ENCODE measurements at regions not wholly inside any gene's neighbourhood (a gene's known extent, or its start where the extent isn't known, plus 50 kb on each side); places are given as distances from the start of the nearest gene placed in this dataset.
"Not testable (repeated sequence)": the region's sequence is repeated elsewhere in the genome, so short reads cannot be mapped to it uniquely, and the experiment has no call there.

DNA sequence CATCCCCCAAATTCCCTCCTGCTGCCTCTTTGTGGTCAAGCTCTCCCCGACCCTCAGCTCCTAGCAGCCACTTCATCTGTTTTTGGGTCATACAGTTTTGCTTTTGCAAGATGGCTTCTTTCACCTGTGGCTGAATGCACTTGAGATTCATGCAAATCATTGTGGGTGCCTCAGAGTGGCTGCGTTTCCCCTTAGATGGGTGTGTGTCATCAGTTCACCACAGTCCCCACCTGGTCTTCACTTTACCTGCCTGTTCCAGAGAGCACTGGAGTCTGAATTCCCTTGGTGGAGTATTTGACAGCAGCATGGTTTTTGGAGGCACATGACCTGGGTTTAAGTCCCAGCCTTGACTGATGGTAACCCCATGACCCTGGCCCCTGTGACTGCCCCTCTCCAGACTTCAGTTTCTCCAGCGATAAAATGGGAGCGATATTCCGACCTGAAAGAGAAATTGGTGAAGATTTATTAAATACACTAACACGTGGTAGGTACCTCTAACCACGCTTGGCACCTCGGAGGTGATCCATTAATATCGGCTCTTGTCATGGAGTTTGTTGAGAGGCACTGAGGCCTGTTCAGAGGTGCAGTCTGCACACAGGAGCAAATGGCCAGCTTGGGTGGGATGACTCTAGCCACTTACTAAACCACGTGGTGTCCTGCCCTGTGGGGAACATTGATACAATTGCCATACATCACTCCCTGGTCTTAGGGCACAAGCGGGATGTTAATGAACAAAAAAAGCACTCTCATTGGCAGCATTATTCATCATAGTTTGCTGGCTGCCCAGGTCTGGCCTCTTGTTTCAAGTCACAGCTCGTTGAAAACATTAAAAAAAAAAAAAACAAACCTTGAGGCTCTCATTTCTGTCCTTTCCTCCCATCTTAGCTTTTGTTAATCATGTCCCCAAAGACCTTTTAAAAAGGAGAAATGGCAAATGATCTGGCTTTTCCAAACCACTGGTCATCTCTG is 167.2 kb upstream of the KCNG1 start:
- peak; percentile 15 for DNase-seq (ENCODE audit: low spot score)

DNA sequence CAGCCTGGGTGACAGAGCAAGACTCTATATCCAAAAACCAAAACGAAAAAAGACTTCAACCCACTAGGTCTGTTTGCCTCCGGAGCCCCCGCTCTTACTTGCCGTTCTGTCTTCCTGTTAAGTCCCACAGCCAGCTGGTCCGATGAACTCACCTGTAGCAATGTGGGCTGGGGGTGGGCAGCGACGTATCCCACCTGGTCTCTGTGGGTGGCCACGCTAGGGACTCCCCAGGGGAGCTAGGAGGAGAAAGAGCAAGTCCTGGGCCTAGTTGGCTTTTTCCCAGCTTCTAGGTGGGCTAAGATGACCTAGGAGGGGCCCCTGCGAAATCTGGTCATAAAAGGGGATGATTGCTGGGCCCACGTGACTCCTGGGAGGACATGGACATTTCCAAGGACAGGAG is 166.0 kb upstream of the KCNG1 start:
- DNase-seq (ENCODE audit: low spot score) = no peak

DNA sequence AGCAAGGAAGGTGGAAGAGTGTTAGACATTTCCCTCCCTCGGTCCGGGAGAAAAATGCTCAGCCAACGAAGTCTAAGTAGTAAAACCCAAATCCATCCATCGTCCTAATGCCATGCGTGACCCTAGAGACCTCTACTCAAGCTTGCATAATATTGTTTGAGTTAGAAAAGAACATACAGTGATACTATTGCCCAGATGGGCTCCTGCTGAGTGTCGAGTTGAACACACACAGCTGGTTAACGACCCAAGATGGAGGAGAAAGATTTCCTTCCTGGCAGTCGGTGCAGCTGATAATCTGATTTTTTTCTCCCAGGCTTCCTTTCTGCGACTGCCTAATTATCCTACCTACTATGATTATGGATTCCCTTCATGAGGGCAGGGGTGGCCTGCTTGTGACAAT is 164.4 kb upstream of the KCNG1 start:
- DNase-seq (ENCODE audit: low spot score) = peak; percentile 36

DNA sequence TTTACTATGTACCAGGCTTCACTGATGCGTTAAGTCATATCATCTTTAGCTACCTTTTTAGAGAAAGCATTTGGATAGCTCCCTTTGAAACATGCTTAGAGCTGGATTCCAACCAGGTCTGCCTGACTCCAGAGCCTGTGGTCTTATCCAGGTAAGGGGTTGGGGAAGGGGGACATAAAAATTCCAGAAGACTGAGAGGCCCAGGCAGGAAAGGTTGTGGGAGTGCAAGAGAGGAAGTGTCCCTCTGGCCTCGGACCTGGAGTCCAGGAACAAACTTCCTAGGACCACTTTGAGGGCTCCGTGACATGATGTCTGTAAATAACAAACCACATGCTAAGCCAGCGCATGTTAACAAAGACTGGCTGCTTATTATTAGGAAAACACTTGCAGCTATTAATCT is 163.0 kb upstream of the KCNG1 start:
- no peak for DNase-seq (ENCODE audit: low spot score)

DNA sequence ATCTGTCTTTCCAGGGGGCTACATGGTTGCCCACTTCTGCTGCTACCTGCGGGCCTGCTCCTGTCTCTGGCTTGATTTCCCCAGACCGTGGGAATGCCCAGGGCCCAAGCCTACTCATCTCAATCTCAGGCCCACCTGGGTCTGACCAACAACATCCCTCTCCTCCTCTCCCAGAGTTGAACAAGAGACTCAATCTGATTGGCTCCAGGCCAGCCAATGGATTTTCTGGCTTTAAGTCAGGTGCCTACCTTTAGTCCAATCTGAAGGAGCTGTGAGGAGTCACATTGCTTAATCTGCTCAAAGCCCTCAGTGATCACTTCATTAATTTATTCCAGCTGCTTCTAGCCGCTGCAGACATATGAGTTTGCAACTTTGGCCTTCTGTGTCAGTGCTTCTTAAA is 162.4 kb upstream of the KCNG1 start:
- no peak for DNase-seq (ENCODE audit: low spot score)

DNA sequence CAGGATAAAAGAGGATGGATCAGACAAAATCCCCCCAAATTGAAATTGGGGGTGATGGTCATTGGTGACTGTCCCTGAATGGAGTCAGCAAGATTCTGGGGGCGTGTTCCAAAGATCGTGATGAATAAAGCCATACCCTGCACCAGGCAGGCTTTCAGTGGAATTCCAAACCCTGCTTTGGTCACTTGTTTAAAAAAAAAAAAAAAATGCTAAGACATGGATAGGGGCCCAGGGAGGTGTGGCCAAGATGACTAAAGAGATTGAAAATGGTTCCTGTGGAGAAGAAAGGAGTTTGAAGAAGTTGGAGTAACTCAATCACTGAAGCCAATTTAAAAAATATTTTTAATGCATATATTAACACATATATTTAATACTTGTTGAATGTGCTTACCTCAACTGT is 161.4 kb upstream of the KCNG1 start:
- DNase-seq (ENCODE audit: low spot score) = no peak

DNA sequence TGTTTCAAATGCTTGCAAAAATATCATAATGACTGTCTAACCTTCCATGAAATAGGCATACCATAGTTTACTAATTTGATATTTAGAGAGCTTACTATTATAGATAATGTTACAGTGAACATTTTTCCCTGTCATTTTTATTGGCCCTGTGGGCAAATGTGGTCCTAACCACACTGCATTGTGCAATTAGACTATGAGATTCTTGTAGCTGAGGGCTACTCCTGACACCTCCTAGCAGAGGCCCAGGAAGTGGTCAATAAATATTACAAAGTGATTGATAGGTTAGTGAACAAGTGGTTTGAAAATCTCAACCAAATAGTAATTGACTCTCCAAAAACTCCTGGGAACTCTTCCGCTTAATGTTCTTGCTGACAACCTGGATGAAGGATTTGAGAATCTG is 160.5 kb upstream of the KCNG1 start:
- DNase-seq (ENCODE audit: low spot score) = no peak

DNA sequence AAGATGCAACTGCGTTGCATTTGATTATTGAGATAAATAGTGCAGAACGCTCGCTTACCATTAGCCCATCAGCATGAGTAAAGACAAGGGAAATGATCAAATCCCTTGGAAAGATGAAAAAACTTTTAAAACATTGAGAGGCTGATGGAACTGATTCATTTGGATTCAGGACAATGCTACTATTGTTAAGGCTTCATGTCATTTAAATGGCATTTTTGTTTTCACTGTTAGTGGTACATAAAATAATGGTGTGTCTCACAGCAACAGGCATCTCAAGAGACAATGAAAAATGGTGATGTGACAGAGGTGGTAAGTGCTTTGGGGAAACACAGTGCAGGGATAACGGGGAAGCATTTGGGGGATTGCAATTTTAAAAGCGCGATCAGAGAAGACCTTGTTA is 159.7 kb upstream of the KCNG1 start:
- no peak for DNase-seq (ENCODE audit: low spot score)

DNA sequence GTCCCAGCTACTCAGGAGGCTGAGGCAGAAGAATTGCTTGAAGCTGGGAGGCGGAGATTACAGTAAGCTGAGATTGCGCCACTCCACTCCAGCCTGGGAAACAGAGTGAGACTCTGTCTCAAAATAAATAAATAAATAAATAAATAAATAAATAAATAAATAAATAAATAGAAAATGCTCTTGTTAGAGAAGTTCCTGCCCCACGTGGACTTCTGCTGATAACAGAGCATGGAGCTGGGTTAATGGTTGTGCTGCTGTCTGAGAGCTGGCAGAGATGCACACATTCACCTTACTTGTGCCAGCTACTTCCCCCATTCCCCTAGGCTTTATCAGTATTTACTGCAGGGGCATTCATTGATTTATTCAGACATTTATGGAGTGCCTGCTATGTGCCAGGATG is 155.2 kb upstream of the KCNG1 start:
- no peak for DNase-seq (ENCODE audit: low spot score)

DNA sequence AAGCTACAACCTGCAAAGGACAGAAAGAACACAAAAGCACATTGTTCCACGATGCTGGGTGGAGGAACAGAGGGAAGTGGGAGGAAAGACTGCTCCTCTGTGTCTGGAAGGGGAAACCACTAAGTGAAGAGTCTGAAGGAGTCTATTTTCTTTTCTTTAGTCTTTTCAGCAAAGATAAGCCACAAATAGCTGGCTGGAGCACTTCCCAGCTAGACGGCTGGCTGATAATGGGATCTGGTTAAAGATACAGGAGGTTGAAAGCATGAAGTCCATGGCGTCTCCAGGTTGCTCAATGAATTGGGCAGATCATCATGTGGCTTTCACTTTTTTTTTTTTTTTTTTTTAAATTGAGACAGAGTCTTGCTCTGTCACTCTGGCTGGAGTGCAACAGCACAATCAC is 154.0 kb upstream of the KCNG1 start:
- peak; percentile 78 for DNase-seq (ENCODE audit: low spot score)

DNA sequence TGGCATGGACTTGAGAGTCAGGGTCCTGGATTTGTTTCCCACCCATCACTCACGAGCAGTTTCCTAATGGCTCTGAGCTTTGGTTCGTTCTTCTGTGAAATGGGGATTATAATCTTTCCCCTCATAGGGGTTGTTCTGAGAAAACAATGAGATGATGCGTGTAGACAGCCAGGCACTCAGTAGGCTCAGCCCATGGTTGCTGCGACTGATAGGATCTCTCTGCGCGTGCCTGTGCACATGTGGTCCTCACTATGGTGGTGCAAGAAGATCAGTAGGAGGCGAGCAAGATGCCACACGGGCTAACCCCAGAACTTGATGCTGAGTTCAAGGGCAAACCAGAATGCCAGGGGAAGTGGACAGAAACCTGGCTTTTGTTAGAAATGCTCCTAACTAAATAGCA is 153.5 kb upstream of the KCNG1 start:
- no peak for DNase-seq (ENCODE audit: low spot score)

DNA sequence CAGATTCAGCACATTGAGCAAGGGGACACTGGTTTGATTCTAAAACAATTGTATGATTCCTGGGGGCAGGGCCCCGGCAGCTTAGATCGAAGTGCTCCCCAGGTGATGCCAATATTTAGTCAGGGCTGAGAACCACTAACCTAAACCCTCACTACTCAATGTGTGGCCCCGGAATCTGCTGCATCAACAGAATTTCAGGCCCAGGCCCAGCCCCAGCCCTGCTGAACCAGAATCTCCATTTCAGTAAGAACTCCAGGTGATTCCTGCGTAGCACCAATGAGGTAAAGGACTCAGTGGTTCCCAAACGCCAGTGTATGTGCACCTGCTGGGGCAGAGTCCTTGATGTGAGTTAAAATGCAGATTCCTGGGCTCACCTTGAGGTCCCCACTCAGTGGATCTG is 152.8 kb upstream of the KCNG1 start:
- DNase-seq (ENCODE audit: low spot score) = no peak

DNA sequence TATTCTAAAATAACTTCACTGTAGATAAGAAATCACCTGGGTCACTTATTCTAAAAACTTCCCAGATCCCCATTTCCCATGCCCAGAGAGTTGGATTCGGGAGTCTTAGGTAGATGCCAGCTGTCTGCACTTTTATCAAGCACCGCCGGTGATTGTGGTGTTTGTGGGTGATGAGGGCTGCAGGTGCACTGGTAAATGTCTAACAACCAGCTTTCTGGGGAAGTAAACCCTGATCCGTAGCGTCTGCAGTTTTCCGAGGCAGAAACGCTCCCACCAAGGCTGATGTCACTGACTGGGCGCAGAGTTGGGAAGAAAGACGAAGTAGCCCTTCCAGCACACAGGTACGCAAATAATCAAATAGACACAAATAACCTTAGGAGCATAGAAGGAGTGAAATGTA is 152.2 kb upstream of the KCNG1 start:
- DNase-seq (ENCODE audit: low spot score) = no peak

DNA sequence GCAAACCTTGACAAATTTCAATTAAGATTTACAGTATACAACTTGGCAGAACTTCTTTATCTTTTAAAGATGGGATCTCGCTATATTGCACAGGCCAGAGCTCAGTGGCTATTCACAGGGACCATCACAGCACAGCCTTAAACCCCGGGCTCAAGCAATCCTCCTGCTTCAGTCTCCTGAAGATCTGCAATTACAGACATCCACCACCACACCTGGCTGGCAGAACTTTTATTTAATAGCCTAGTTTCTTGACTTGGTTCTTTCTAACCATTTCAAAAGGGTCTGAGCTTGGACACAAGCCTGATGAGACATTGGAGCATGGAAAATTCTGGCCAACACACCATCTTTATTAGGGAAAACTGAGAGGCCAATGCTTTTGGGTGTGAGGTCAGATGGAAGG is 151.6 kb upstream of the KCNG1 start:
- no peak for DNase-seq (ENCODE audit: low spot score)

DNA sequence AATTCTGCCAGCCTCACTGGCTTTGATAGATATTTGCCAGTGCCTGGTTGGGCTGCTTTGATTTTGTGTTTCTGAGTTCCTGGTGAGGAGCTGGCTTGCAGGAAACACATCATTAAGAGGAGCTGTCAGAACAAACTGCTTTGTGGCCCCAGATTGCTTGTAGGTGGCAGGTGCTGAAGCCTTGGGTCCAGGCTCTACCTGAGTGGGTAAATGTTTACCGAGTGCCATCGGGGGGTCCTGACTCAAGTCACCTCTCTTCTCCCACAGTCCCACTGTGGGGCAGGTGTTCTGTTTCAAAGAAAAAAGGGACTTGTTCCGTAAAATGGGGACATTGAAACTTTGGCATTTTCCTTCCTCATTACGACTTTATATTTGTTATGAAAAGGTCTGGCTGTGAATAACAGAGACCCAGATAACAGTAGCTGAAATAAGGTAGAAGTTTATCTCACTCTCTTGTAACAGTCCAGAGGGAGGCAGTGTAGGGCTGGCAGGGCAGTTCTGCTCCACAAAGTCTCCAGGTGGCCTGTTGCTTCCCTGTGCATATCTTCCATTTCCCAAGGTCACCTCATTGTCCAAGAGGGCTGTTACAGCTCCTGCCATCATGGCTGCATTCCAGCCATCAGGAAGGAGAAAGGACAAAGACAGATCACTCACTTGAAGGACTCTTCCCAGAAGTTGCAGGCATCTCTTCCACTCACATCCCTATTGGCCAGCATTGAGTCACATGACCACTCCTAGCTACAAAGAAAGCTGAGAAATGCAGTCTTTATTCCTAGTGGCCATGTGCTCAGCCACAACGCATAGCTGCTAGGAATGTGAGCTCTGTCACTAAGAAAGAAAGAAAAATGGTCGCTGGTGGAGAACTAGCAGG is 149.9 kb upstream of the KCNG1 start:
- DNase-seq (ENCODE audit: low spot score) = no peak

DNA sequence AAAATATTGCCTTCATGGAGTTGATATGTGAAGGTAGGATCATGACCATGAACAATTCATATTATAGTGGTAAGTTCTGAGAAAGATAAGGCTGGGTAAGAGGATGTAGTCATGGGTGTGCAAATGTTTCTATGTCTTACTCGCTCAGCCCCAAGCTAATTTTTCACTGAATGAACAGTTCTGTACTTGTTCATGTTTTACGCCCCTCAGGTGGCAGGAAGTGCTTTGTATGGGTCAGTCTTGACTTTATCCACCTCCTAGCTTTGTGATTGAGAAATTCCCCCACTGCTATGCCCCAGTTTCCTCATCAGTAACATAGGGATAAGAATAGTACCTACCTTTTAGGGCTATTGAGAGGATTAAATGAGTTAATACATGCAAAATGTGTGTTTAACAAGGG is 148.2 kb upstream of the KCNG1 start:
- DNase-seq (ENCODE audit: low spot score) = no peak

DNA sequence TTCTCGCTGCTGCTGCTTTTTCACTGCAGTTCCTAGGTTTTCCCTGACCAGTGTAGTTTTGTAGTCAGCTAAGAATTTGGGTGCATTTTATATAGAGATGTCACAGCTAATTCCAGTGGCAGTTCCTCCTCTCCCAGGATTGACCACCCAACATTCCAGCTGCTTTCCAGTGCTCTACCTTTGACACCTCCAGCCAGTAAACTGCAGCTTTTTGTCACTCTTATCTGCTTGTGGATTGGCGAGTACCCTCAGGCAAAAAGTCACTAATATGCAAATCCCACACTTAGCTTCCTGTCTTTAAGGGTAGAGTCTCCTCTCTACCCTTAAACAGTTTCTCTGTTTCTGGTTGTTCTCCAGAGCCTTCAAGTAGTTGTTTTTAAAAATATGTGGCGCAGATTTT is 146.9 kb upstream of the KCNG1 start:
- DNase-seq (ENCODE audit: low spot score) = no peak

DNA sequence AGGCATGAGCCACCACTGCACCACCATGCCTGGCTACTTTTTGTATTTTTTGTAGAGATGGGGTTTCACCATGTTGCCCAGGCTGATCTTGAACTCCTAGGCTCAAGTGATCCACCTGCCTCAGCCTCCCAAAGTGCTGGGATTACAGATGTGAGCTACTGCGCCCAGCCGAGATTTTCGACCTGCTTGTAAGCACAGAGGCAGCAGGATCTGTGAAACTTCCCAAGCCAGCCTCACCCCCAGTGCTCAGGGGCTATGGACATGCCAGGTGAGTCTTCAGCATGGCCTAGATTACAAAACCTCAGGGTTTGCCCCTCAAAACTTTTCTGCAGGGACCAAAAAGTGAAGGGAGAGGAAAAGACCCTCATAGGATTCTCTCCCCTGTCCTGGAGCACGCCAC is 145.0 kb upstream of the KCNG1 start:
- DNase-seq (ENCODE audit: low spot score) = not testable (repeated sequence)

DNA sequence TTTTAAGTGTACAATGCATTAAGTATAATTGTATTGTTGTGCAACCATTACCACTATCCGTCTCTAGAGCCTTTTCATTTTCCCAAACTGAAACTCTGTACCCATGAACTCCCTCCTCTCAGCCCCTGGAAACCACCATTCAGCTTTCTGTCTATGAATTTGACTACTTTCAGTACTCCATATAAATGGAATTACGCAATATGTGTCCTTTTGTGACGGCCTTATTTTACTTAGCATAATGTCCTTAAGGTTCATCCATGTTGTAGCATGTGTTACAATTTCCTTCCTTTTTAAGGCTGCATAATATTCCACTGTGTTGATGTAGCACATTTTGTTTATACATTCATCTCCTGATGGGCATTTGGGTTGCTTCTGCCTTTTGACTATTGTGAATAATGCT is 143.6 kb upstream of the KCNG1 start:
- DNase-seq (ENCODE audit: low spot score) = no peak

DNA sequence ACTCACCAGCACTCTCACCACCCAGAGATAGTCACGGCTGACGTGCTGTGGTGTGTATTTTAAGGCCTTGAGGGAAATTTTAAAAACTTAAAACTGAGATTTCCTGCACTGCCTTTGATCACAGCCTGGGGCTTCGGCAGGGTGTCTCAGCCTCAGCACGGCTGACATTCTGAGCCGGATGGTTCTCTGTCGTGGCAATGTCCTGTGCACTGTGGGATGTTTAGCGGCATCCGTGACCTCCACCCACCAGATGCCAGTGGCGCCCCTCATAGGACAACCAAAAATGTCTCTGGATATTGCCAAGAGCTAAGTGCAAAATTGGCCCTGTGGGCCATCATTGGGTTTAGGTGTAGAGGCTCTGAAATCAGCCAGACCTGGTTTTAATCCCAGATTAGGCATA is 142.2 kb upstream of the KCNG1 start:
- DNase-seq (ENCODE audit: low spot score) = no peak

DNA sequence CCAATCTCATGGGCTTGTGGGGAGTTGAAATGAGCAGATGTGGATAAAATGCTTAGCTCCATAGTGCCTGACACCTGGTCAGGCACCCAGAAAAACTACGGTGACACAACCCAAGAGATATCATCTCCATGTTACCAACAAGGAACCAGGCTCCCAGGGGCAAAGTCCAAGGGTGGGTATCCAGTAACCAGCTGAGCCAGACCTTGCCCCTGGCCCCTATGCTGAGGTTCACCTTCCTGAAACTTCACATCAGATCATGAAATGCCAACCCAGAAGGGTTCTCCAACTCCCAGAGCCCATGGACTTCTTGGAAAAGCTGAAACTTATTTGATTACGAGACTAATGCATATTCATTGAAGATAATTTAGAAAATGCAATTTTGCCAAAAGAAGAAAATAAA is 141.8 kb upstream of the KCNG1 start:
- DNase-seq (ENCODE audit: low spot score) = no peak

DNA sequence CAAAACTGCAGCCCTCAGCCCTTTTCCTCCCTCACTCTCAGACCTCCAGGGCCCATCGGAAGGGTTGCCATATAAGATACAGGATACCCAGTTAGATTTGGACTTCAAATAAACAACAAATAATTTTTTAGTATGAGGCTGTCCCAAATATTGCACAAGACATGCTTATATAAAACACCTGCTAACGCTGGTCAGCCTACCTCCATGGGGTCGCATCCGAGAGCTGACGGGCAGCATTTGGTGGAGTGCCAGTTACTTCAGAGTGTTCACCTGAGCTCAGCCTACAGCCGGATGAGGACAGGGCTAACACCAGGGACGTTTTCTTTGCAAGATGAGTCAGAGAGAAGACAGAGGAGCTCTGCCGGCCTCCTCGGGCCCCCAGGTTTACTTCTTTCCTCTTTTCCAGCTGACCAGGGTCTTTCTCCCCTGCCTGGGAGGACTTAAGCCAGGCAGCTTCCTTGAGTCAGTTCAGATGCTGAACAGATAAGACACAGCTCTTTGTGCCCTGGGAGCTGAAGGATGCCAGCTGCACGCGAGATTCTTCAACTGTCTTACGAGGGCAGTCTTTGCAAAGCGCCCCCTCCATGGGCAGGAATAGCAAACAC is 141.2 kb upstream of the KCNG1 start:
- no peak for DNase-seq (ENCODE audit: low spot score)
